ENCODE measurements at regions not wholly inside any gene's neighbourhood (a gene's known extent, or its start where the extent isn't known, plus 50 kb on each side); places are given as distances from the start of the nearest gene placed in this dataset.

- RAD21 ChIA-PET (ENCODE audit: low non-redundant PET in 1 of 2, low total read pairs in 2 of 2, uncharacterized antibody in 2 of 2, unreplicated experiment in 2 of 2), result no interaction called here
- no TSS peak for BruUV-seq (replicated peaks)
Observed at GRCh38 chr7:111667488-111667887, 105.2 kb upstream of the IMMP2L start.

More at GRCh38 chr7:111667488-111667887, 105.2 kb upstream of the IMMP2L start:
- no peaks in the 10 kb centered on the region for H3K9me3 ChIP-seq (ENCODE audit: control insufficient read depth in 1 of 2, insufficient read depth in 1 of 2, low read depth in 1 of 2, low read length in 2 of 2)
- H4K20me1 ChIP-seq (ENCODE audit: insufficient read depth), result no peaks in the 10 kb centered on the region
- H3K36me3 ChIP-seq (ENCODE audit: control insufficient read depth in 1 of 2, insufficient read depth in 2 of 2, low read length in 2 of 2), result no peaks in the 10 kb centered on the region
- no peaks in the 10 kb centered on the region for H3K9me2 ChIP-seq (ENCODE audit: insufficient read depth)
- peaks cover 3% of the 10 kb centered on the region; the same call in 1 of the 2 replicates for H3K27me3 ChIP-seq (ENCODE audit: insufficient read depth, low read length)
- ChIA-PET POLR2A (no interaction called here), CTCF (no interaction called here)
- TF ChIP-seq CTCF (IDR thresholded peaks at IDR 0.05 in 2 of 3, conservative IDR thresholded peaks at IDR 0.05 in 1 of 3; ENCODE audit: borderline replicate concordance in 1 of 3, insufficient read depth in 1 of 3, low read depth in 2 of 3, low read length in 2 of 3) (no peak), POLR2A (IDR thresholded peaks at IDR 0.05; ENCODE audit: borderline replicate concordance, extremely low read depth, insufficient read depth, insufficient read length) (no peak), RAD21 (IDR thresholded peaks at IDR 0.05; ENCODE audit: low read depth) (no peak), REST (IDR thresholded peaks at IDR 0.05; ENCODE audit: low read depth) (no peak), ZFX (IDR thresholded peaks at IDR 0.05) (no peak), ZNF274 (IDR thresholded peaks at IDR 0.05; ENCODE audit: low read depth, low read length) (no peak), SP1 (IDR thresholded peaks at IDR 0.05; ENCODE audit: low read depth) (no peak), ELF1 (IDR thresholded peaks at IDR 0.05; ENCODE audit: borderline replicate concordance, low read depth) (no peak), EGR1 (IDR thresholded peaks at IDR 0.05; ENCODE audit: low read depth) (no peak), CEBPB (IDR thresholded peaks at IDR 0.05; ENCODE audit: low read depth) (no peak), SIN3A (IDR thresholded peaks at IDR 0.05; ENCODE audit: low read depth) (no peak), FOSL1 (IDR thresholded peaks at IDR 0.05; ENCODE audit: low read depth) (no peak)
- H3K9ac ChIP-seq (ENCODE audit: low read length), result no peak overlapping the region
- intact Hi-C loops (cut with micrococcal nuclease), result no loop called here
- no peak overlapping the region for H3K27ac ChIP-seq (ENCODE audit: low read depth, low read length)
- no peak overlapping the region for H3K4me2 ChIP-seq (ENCODE audit: low read length)
- DNase-seq (ENCODE audit: low read depth, low spot score) (no peak), ATAC-seq (no peak)
- no peak overlapping the region for H3K4me3 ChIP-seq (replicated peaks in 1 of 2; ENCODE audit: low read depth in 1 of 2, low read length in 2 of 2)
- no peaks in the 10 kb centered on the region for H3K79me2 ChIP-seq (ENCODE audit: insufficient read depth, low read length)
- H2AFZ ChIP-seq (ENCODE audit: low read depth, low read length, poor library complexity, severe bottlenecking), result no peak overlapping the region
- H3K4me1 ChIP-seq (ENCODE audit: control insufficient read depth in 1 of 2, insufficient read depth in 2 of 2, low read length in 2 of 2), result no peaks in the 10 kb centered on the region
